GM18909 (cell line): ENCODE measurements at regions not wholly inside any gene's neighbourhood (a gene's known extent, or its start where the extent isn't known, plus 50 kb on each side); places are given as distances from the start of the nearest gene placed in this dataset.
"Not testable (repeated sequence)": the region's sequence is repeated elsewhere in the genome, so short reads cannot be mapped to it uniquely, and the experiment has no call there.

Experiments used
- ATAC-seq: cut with Tn5 transposase; IDR thresholded peaks from one replicate; pipeline ENCODE4 v1.9.1; 2021; ENCODE audit warnings: mild to moderate bottlenecking; ENCODE audit not compliant: unreplicated experiment, poor library complexity

- ATAC-seq: no peak
These were observed 104.2 kb downstream of the OXSM start for GRCh38 chr3:25894101-25894500.

- no peak for ATAC-seq
These were observed 105.1 kb downstream of the OXSM start for GRCh38 chr3:25895031-25895430.

- no peak for ATAC-seq
These were observed 105.6 kb downstream of the OXSM start for GRCh38 chr3:25895443-25895842.

- peak; percentile 88 for ATAC-seq
These were observed 107.1 kb downstream of the OXSM start for GRCh38 chr3:25897019-25897418.

GRCh38 chr3:25899352-25900101 lies 109.6 kb downstream of the OXSM start:
- ATAC-seq: no peak

GRCh38 chr3:25900161-25900560 lies 110.3 kb downstream of the OXSM start:
- no peak for ATAC-seq

GRCh38 chr3:25901796-25902195 lies 111.9 kb downstream of the OXSM start:
- ATAC-seq: no peak

- no peak for ATAC-seq
These were observed 112.7 kb downstream of the OXSM start for GRCh38 chr3:25902586-25902985.

- no peak for ATAC-seq
These were observed 113.7 kb downstream of the OXSM start for GRCh38 chr3:25903371-25904129.

- no peak for ATAC-seq
These were observed 114.3 kb downstream of the OXSM start for GRCh38 chr3:25904206-25904605.

- no peak for ATAC-seq
These were observed 116.4 kb downstream of the OXSM start for GRCh38 chr3:25906132-25906906.

- no peak for ATAC-seq
These were observed 117.2 kb downstream of the OXSM start for GRCh38 chr3:25907081-25907480.

GRCh38 chr3:25910105-25910504 lies 120.2 kb downstream of the OXSM start:
- no peak for ATAC-seq

- ATAC-seq: no peak
These were observed 121.1 kb downstream of the OXSM start for GRCh38 chr3:25910997-25911396.

- no peak for ATAC-seq
These were observed 121.8 kb downstream of the OXSM start for GRCh38 chr3:25911525-25912295.

- no peak for ATAC-seq
These were observed 123.3 kb downstream of the OXSM start for GRCh38 chr3:25913179-25913578.

- ATAC-seq: no peak
These were observed 125.8 kb downstream of the OXSM start for GRCh38 chr3:25915673-25916072.

- no peak for ATAC-seq
These were observed 126.4 kb downstream of the OXSM start for GRCh38 chr3:25916321-25916720.

GRCh38 chr3:25931967-25932366 lies 142.1 kb downstream of the OXSM start:
- not testable (repeated sequence) for ATAC-seq
